ENCODE measurements at regions not wholly inside any gene's neighbourhood (a gene's known extent, or its start where the extent isn't known, plus 50 kb on each side); places are given as distances from the start of the nearest gene placed in this dataset.

GRCh38 chr2:136171223-136171622 lies 53.3 kb upstream of the CXCR4 start:
- TF ChIP-seq CTCF (optimal IDR thresholded peaks at IDR 0.05 in 1 of 3, IDR thresholded peaks at IDR 0.05 in 1 of 3, conservative IDR thresholded peaks at IDR 0.05 in 1 of 3; ENCODE audit: extremely low read depth in 1 of 3, insufficient read depth in 2 of 3, low read length in 3 of 3) (no peak), EZH2 (IDR thresholded peaks at IDR 0.05; ENCODE audit: low read length) (no peak)

Data from keratinocyte (primary cell).